AG09309 (cell line): ENCODE measurements at regions not wholly inside any gene's neighbourhood (a gene's known extent, or its start where the extent isn't known, plus 50 kb on each side); places are given as distances from the start of the nearest gene placed in this dataset.

Source experiments
- DNase-seq: peaks from one replicate; pipeline ENCODE4 v3.0.0-alpha.2; 2010; ENCODE audit warnings: low read depth
- H3K4me3 ChIP-seq: 2 replicates; pipeline ENCODE4 v1.5.1; 2011; ENCODE audit warnings: mild to moderate bottlenecking, low read depth, low read length, moderate library complexity; ENCODE audit not compliant: control insufficient read depth
- CTCF ChIP-seq: IDR thresholded peaks from 2 replicates; pipeline ENCODE4 v1.5.1; 2011; ENCODE audit warnings: mild to moderate bottlenecking, low read depth, low read length, inconsistent platforms; ENCODE audit not compliant: insufficient read depth, control insufficient read depth; ENCODE audit errors: missing control alignments

DNA sequence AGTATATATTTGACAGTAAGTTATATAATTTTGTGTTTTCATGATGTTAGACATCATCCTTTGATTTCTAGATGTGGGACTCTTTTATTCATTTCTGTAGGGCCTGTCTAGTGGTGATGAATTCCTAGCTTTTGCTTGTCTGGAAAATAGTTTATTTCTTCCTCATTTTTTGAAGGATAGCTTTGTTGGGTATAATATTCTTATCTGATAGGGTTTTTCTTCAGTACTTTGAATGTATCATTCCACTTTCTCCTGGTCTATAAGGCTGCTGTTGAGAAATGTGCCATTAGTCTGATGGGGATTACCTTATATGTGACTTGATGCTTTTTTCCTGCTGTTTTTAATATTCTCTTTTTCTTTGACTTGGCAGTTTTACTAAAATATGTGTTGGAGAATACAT lies 1104.5 kb downstream of the FAT4 start:
- DNase-seq = no peak
- no peak overlapping the region for H3K4me3 ChIP-seq
- TF ChIP-seq CTCF = no peak

DNA sequence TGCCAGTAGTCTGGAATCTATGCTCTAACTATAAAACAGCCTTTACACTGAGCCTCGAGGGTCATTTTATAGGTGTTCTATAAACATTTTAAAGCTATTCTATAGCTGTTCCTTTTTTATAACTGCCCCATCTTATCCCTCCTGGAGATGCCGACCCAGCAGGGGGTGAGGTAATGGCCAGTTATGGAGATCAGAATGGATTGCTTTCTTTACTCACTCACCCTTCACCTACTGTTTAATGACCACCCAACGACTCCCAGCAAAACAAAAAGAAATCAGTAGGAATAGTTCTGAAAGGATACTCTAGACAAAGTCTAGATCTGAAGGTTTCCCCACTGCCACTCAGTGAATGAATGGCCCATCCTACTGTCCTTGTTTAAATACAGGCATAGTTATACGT lies 1113.1 kb downstream of the FAT4 start:
- TF ChIP-seq CTCF = no peak
- H3K4me3 ChIP-seq = no peak overlapping the region
- no peak for DNase-seq

DNA sequence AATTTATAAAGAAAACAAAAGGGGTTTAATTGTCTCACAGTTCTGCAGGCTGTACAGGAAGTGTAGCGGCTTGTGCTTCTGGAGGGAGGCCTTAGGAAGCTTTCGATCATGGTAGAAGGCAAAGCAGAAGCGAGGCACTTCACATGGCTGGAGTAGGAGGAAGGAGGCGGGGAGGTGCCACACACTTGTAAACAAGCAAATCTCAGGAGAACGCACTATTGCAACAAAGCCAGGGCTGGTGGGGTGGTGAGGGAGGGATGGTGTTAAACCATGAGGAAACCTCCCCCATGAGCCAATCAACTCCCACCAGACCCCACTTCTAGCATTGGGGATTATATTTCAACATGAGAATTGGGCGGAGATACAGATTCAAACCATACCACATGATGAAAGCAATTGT lies 1116.3 kb downstream of the FAT4 start:
- no peak for DNase-seq
- no peak for TF ChIP-seq CTCF
- no peak overlapping the region for H3K4me3 ChIP-seq

DNA sequence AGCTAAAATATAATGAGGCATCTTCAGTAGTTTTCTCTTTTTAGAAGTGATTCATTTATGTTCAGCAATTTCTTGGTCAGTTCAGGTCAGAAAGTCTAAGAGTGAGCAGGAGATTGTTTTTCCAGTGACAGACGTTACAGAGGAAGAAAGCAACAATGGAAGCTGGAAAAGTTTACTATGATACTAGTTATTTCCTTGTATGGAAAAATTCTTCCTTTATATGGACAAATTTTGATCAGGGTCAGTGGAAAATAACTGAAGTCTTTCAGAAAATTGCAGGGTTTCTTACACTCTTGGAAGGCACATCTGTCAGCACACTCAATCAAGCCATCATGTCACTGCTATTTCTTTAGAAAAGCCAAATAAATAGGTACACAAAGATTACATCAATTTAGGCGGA lies 1120.7 kb downstream of the FAT4 start:
- no peak for DNase-seq
- no peak for TF ChIP-seq CTCF
- H3K4me3 ChIP-seq = no peak overlapping the region

GRCh38 chr4:126440297-126440696 lies 1125.5 kb downstream of the FAT4 start:
- no peak for DNase-seq
- no peak overlapping the region for H3K4me3 ChIP-seq
- TF ChIP-seq CTCF = no peak

DNA sequence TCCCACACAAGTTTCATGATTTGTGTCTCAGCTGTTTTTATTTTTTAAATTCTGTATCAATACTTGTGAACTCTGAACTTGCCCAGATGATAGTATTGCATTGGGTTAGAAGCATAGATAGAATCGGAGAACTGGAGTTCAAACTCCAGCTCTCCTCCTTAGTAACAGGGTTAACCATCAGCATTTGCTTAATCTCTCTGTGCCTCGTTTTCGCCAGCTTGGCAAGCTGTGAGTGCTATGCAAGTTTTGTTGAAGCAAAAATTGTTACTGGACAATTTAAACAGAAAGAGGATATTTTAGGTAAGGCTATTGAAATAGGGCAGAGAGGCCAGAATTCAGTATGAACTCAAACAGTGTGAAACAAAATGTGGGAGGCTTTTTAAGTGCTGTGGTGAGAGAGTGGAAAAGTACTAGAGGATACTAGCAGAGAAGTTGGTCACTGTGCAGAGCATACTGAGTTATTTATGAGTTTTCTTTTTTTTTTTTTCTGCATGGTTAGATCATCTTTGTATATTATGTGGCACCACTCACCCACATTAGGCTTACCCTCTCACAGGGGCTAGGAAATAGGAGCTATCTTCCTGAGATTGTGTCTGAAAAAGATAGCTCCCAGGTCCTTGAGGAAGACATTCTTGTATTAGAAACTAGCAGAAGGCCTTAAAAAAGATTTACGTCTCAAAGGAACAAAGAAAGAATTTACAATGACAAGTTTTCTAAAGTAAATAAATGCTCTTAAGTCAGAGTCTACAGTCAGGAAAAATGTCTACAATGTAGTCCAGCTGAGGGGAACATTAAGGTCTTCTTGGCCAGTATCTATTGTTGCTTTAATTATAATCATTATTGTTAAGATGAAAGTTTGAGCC lies 1126.6 kb downstream of the FAT4 start:
- no peak for TF ChIP-seq CTCF
- H3K4me3 ChIP-seq = no peak overlapping the region
- no peak for DNase-seq

DNA sequence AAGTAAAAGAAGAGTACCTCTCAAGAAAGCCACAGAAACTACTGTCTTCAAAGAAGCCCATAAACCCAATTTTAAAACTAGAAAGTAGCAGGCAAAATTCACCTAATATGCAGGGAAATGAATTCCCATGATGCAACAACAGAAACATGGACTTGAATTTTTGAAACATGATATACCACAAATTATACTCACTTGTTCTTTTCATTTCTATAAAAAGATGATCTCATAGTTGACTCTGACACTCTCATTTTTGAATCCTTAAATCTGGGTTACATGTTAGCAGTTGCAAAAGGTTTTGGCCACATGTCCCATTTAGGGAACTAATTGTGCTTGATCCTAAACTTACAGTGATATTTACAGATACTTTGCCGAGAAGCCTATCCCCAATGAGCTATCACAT lies 1130.8 kb downstream of the FAT4 start:
- H3K4me3 ChIP-seq = no peak overlapping the region
- no peak for TF ChIP-seq CTCF
- DNase-seq = no peak
